Mucosa of gallbladder (tissue), 1 donor: ENCODE measurements at regions not wholly inside any gene's neighbourhood (a gene's known extent, or its start where the extent isn't known, plus 50 kb on each side); places are given as distances from the start of the nearest gene placed in this dataset.
"Not testable (repeated sequence)": the region's sequence is repeated elsewhere in the genome, so short reads cannot be mapped to it uniquely, and the experiment has no call there.

ENCODE experiments used
- DNase-seq: peaks from one replicate; pipeline ENCODE4 v3.0.0-alpha.2; 2020; ENCODE audit warnings: low spot score
- donor health status: DM: no; HTN: no; CAD: no.

- no peak for DNase-seq
Observed at GRCh38 chr1:121443001-121443540, 258.3 kb downstream of the SRGAP2C start.

GRCh38 chr1:121444096-121444495, 259.3 kb downstream of the SRGAP2C start:
- DNase-seq: no peak

- DNase-seq: no peak
Observed at GRCh38 chr1:121445679-121446078, 260.9 kb downstream of the SRGAP2C start.

GRCh38 chr1:121447280-121447923, 262.6 kb downstream of the SRGAP2C start:
- DNase-seq: not testable (repeated sequence)

GRCh38 chr1:121448064-121448463, 263.3 kb downstream of the SRGAP2C start:
- not testable (repeated sequence) for DNase-seq

- DNase-seq: no peak
Observed at GRCh38 chr1:121448851-121449250, 264.1 kb downstream of the SRGAP2C start.

- no peak for DNase-seq
Observed at GRCh38 chr1:121452484-121452883, 267.7 kb downstream of the SRGAP2C start.

GRCh38 chr1:121458291-121459048, 273.7 kb downstream of the SRGAP2C start:
- DNase-seq: no peak

GRCh38 chr1:121459235-121459634, 274.5 kb downstream of the SRGAP2C start:
- no peak for DNase-seq

GRCh38 chr1:121469395-121469794, 284.6 kb downstream of the SRGAP2C start:
- DNase-seq: not testable (repeated sequence)

GRCh38 chr1:121470401-121470800, 285.6 kb downstream of the SRGAP2C start:
- not testable (repeated sequence) for DNase-seq

GRCh38 chr1:121471523-121471922, 286.7 kb downstream of the SRGAP2C start:
- no peak for DNase-seq

GRCh38 chr1:121472017-121472416, 287.2 kb downstream of the SRGAP2C start:
- no peak for DNase-seq

GRCh38 chr1:121483234-121483633, 298.5 kb downstream of the SRGAP2C start:
- DNase-seq: no peak

- no peak for DNase-seq
Observed at GRCh38 chr1:121483961-121484424, 299.2 kb downstream of the SRGAP2C start.

- not testable (repeated sequence) for DNase-seq
Observed at GRCh38 chr1:121494796-121495195, 310.0 kb downstream of the SRGAP2C start.

- not testable (repeated sequence) for DNase-seq
Observed at GRCh38 chr1:121511455-121511854, 326.7 kb downstream of the SRGAP2C start.

GRCh38 chr1:121511876-121512275, 327.1 kb downstream of the SRGAP2C start:
- DNase-seq: not testable (repeated sequence)

GRCh38 chr1:121515235-121515634, 330.5 kb downstream of the SRGAP2C start:
- no peak for DNase-seq

- peak; percentile 21 for DNase-seq
Observed at GRCh38 chr1:121516234-121516967, 331.6 kb downstream of the SRGAP2C start.

- no peak for DNase-seq
Observed at GRCh38 chr1:121517586-121518230, 332.9 kb downstream of the SRGAP2C start.

- no peak for DNase-seq
Observed at GRCh38 chr1:121518726-121519041, 333.9 kb downstream of the SRGAP2C start.
